Activated CD8-positive, alpha-beta T cell treated with anti-CD3 and anti-CD28 coated beads for 36 hours (primary cell): ENCODE measurements at regions not wholly inside any gene's neighbourhood (a gene's known extent, or its start where the extent isn't known, plus 50 kb on each side); places are given as distances from the start of the nearest gene placed in this dataset.

ENCODE experiments used
- ATAC-seq: fragments of 200-7000 bp; cut with Tn5 transposase; one replicate; pipeline ENCODE4 v1.10.0; 2021; ENCODE audit warnings: mild to moderate bottlenecking, moderate library complexity
- CTCF ChIA-PET: fragments of 350-600 bp; sonication (Branson Sonifier 250); formaldehyde crosslinking; loops from one replicate; lab custom pipeline; 2021; ENCODE audit warnings: antibody characterized with exemption; lab: Charles Lee
- POLR2A ChIA-PET: fragments of 350-600 bp; sonication (Branson Sonifier 250); formaldehyde crosslinking; loops from one replicate; lab custom pipeline; 2021; ENCODE audit warnings: antibody characterized with exemption; lab: Charles Lee
- DNase-seq: peaks from one replicate; pipeline ENCODE4 v3.0.0-alpha.2; 2020
- H3K27ac Mint-ChIP-seq: one replicate; pipeline ENCODE4 v1.8.0; 2021; ENCODE audit warnings: mild to moderate bottlenecking, mixed read lengths
- H3K27me3 Mint-ChIP-seq: one replicate; pipeline ENCODE4 v1.8.0; 2021; ENCODE audit warnings: mixed read lengths
- H3K36me3 Mint-ChIP-seq: one replicate; pipeline ENCODE4 v1.8.0; 2021; ENCODE audit warnings: low read depth, mixed read lengths
- H3K4me1 Mint-ChIP-seq: one replicate; pipeline ENCODE4 v1.8.0; 2021; ENCODE audit warnings: low read depth, mixed read lengths
- H3K4me3 Mint-ChIP-seq: one replicate; pipeline ENCODE4 v1.8.0; 2021; ENCODE audit warnings: mild to moderate bottlenecking, moderate library complexity, mixed read lengths
- H3K9me3 Mint-ChIP-seq: one replicate; pipeline ENCODE4 v1.8.0; 2021; ENCODE audit warnings: mixed read lengths
- CTCF ChIP-seq: fragments of 200-600 bp; IDR thresholded peaks from one replicate; pipeline ENCODE4 v1.8.0; 2022; ENCODE audit warnings: antibody characterized with exemption, mild to moderate bottlenecking
- intact Hi-C: fragments of 100-400 bp; cut with micrococcal nuclease; formaldehyde crosslinking; loops from one replicate; pipeline ENCODE4 v1.10.0; 2022

GRCh38 chr12:53811606-53812005 lies 59.8 kb upstream of the CISTR start:
- H3K9me3 Mint-ChIP-seq, result no peaks in the 10 kb centered on the region
- H3K27me3 Mint-ChIP-seq, result peaks cover 16% of the 10 kb centered on the region
- CTCF ChIA-PET, result no interaction called here
- no peak overlapping the region for H3K27ac Mint-ChIP-seq
- DNase-seq (no peak), ATAC-seq (no peak)
- no peaks in the 10 kb centered on the region for H3K36me3 Mint-ChIP-seq
- intact Hi-C loops, result no loop called here
- POLR2A ChIA-PET, result no interaction called here
- no peaks in the 10 kb centered on the region for H3K4me1 Mint-ChIP-seq
- no peak for TF ChIP-seq CTCF
- no peak overlapping the region for H3K4me3 Mint-ChIP-seq

- POLR2A ChIA-PET, result interaction anchor here (0.5 to 0.8 kb wide), 3 partner anchors 10 to 364 kb away, joined by 3 read pairs; no protein-coding TSS in a partner anchor
- no peak for DNase-seq
- Mint-ChIP-seq H3K27ac (no peak overlapping the region), H3K36me3 (no peaks in the 10 kb centered on the region), H3K4me1 (no peaks in the 10 kb centered on the region), H3K9me3 (no peaks in the 10 kb centered on the region), H3K27me3 (peaks cover 31% of the 10 kb centered on the region), H3K4me3 (no peak overlapping the region)
- CTCF ChIA-PET, result interaction anchor here (0.9 kb wide), 1 partner anchor 9 kb away, joined by 3 read pairs; no protein-coding TSS in a partner anchor
- no peak for TF ChIP-seq CTCF
- intact Hi-C loops, result no loop called here
- ATAC-seq, result no peak
Observed at GRCh38 chr12:53816360-53817020, 64.7 kb upstream of the CISTR start.

GRCh38 chr12:53817021-53817389 lies 65.2 kb upstream of the CISTR start:
- no peak for TF ChIP-seq CTCF
- Mint-ChIP-seq H3K27ac (no peak overlapping the region), H3K9me3 (no peaks in the 10 kb centered on the region), H3K4me3 (no peak overlapping the region), H3K27me3 (peaks cover 31% of the 10 kb centered on the region), H3K36me3 (no peaks in the 10 kb centered on the region), H3K4me1 (no peaks in the 10 kb centered on the region)
- ChIA-PET POLR2A (interaction anchor here (0.8 kb wide), 1 partner anchor 11 kb away, joined by 3 read pairs; no protein-coding TSS in a partner anchor), CTCF (interaction anchor here (0.9 kb wide), 1 partner anchor 10 kb away, joined by 3 read pairs; no protein-coding TSS in a partner anchor)
- intact Hi-C loops, result no loop called here
- ATAC-seq (no peak), DNase-seq (no peak)

GRCh38 chr12:53820514-53821306 lies 68.9 kb upstream of the CISTR start:
- ChIA-PET CTCF (no interaction called here), POLR2A (interaction anchor here (0.6 kb wide), 1 partner anchor 11 kb away, joined by 3 read pairs; no protein-coding TSS in a partner anchor)
- intact Hi-C loops, result no loop called here
- H3K4me3 Mint-ChIP-seq, result no peak overlapping the region
- H3K9me3 Mint-ChIP-seq, result no peaks in the 10 kb centered on the region
- H3K36me3 Mint-ChIP-seq, result no peaks in the 10 kb centered on the region
- DNase-seq, result no peak
- H3K27ac Mint-ChIP-seq, result no peak overlapping the region
- H3K27me3 Mint-ChIP-seq, result peaks cover 42% of the 10 kb centered on the region
- no peak for TF ChIP-seq CTCF
- no peak for ATAC-seq
- no peaks in the 10 kb centered on the region for H3K4me1 Mint-ChIP-seq
